Activated CD8-positive, alpha-beta T cell treated with anti-CD3 and anti-CD28 coated beads, Interleukin-2, amount 10 ng/mL, durations not matched to agents 7 days and 5 days (primary cell): ENCODE measurements at regions not wholly inside any gene's neighbourhood (a gene's known extent, or its start where the extent isn't known, plus 50 kb on each side); places are given as distances from the start of the nearest gene placed in this dataset.
"Not testable (repeated sequence)": the region's sequence is repeated elsewhere in the genome, so short reads cannot be mapped to it uniquely, and the experiment has no call there.

Source experiments
- ATAC-seq: fragments of 150-1000 bp; cut with Tn5 transposase; one replicate; pipeline ENCODE4 v1.10.0; 2021; ENCODE audit warnings: moderate library complexity
- CTCF ChIA-PET: fragments of 350-600 bp; sonication (Branson Sonifier 250); formaldehyde crosslinking; loops from one replicate; lab custom pipeline; 2021; ENCODE audit warnings: antibody characterized with exemption; lab: Charles Lee
- POLR2A ChIA-PET: fragments of 350-600 bp; sonication (Branson Sonifier 250); formaldehyde crosslinking; loops from one replicate; lab custom pipeline; 2021; ENCODE audit warnings: antibody characterized with exemption; lab: Charles Lee
- DNase-seq: peaks from one replicate; pipeline ENCODE4 v3.0.0-alpha.2; 2020
- H3K27ac Mint-ChIP-seq: one replicate; pipeline ENCODE4 v1.8.0; 2021; ENCODE audit warnings: mild to moderate bottlenecking, mixed read lengths
- H3K27me3 Mint-ChIP-seq: one replicate; pipeline ENCODE4 v1.8.0; 2021; ENCODE audit warnings: low read depth, mixed read lengths
- H3K36me3 Mint-ChIP-seq: one replicate; pipeline ENCODE4 v1.8.0; 2021; ENCODE audit warnings: low read depth, mixed read lengths
- H3K4me1 Mint-ChIP-seq: one replicate; pipeline ENCODE4 v1.8.0; 2021; ENCODE audit warnings: low read depth, mixed read lengths
- H3K4me3 Mint-ChIP-seq: one replicate; pipeline ENCODE4 v1.8.0; 2021; ENCODE audit warnings: mild to moderate bottlenecking, mixed read lengths
- H3K9me3 Mint-ChIP-seq: one replicate; pipeline ENCODE4 v1.8.0; 2022; ENCODE audit warnings: mixed read lengths; ENCODE audit not compliant: insufficient read depth

GRCh38 chr4:173735585-173735984, 205.6 kb upstream of the HAND2 start:
- Mint-ChIP-seq H3K4me1 (no peaks in the 10 kb centered on the region), H3K36me3 (no peaks in the 10 kb centered on the region), H3K9me3 (no peaks in the 10 kb centered on the region), H3K4me3 (no peak overlapping the region), H3K27me3 (no peaks in the 10 kb centered on the region), H3K27ac (no peak overlapping the region)
- no peak for DNase-seq
- ChIA-PET POLR2A (no interaction called here), CTCF (interaction anchor here (0.7 kb wide), 1 partner anchor 1040 kb away, joined by 3 read pairs; no protein-coding TSS in a partner anchor)
- ATAC-seq: no peak

- no peak for ATAC-seq
- H3K27ac Mint-ChIP-seq: no peak overlapping the region
- H3K27me3 Mint-ChIP-seq: no peaks in the 10 kb centered on the region
- H3K36me3 Mint-ChIP-seq: no peaks in the 10 kb centered on the region
- H3K4me1 Mint-ChIP-seq: no peaks in the 10 kb centered on the region
- H3K9me3 Mint-ChIP-seq: no peaks in the 10 kb centered on the region
- POLR2A ChIA-PET: no interaction called here
- no peak for DNase-seq
- no peak overlapping the region for H3K4me3 Mint-ChIP-seq
- CTCF ChIA-PET: no interaction called here
Measured at GRCh38 chr4:173735049-173735448, 205.0 kb upstream of the HAND2 start.

- Mint-ChIP-seq H3K27ac (no peak overlapping the region), H3K4me1 (no peaks in the 10 kb centered on the region), H3K4me3 (no peak overlapping the region), H3K27me3 (no peaks in the 10 kb centered on the region), H3K36me3 (no peaks in the 10 kb centered on the region), H3K9me3 (peaks cover 5% of the 10 kb centered on the region)
- no peak for ATAC-seq
- no peak for DNase-seq
- CTCF ChIA-PET: no interaction called here
- POLR2A ChIA-PET: no interaction called here
Measured at GRCh38 chr4:173731257-173731656, 201.2 kb upstream of the HAND2 start.

- Mint-ChIP-seq H3K27ac (no peak overlapping the region), H3K36me3 (no peaks in the 10 kb centered on the region), H3K4me3 (no peak overlapping the region), H3K27me3 (no peaks in the 10 kb centered on the region), H3K9me3 (no peaks in the 10 kb centered on the region), H3K4me1 (no peaks in the 10 kb centered on the region)
- ATAC-seq: no peak
- CTCF ChIA-PET: no interaction called here
- DNase-seq: no peak
- POLR2A ChIA-PET: no interaction called here
Measured at GRCh38 chr4:173722075-173722474, 192.0 kb upstream of the HAND2 start.

GRCh38 chr4:173718504-173718903, 188.5 kb upstream of the HAND2 start:
- H3K4me3 Mint-ChIP-seq, ATAC-seq, DNase-seq, H3K27me3 Mint-ChIP-seq, POLR2A ChIA-PET, H3K36me3 Mint-ChIP-seq, CTCF ChIA-PET, H3K27ac Mint-ChIP-seq, H3K9me3 Mint-ChIP-seq, H3K4me1 Mint-ChIP-seq: not testable (repeated sequence)

- ChIA-PET CTCF (no interaction called here), POLR2A (no interaction called here)
- no peak overlapping the region for H3K27ac Mint-ChIP-seq
- DNase-seq (no peak), ATAC-seq (no peak)
- no peaks in the 10 kb centered on the region for H3K9me3 Mint-ChIP-seq
- H3K27me3 Mint-ChIP-seq: no peaks in the 10 kb centered on the region
- no peaks in the 10 kb centered on the region for H3K4me1 Mint-ChIP-seq
- no peak overlapping the region for H3K4me3 Mint-ChIP-seq
- no peaks in the 10 kb centered on the region for H3K36me3 Mint-ChIP-seq
Measured at GRCh38 chr4:173717581-173717980, 187.6 kb upstream of the HAND2 start.

GRCh38 chr4:173714456-173714855, 184.4 kb upstream of the HAND2 start:
- Mint-ChIP-seq H3K4me3 (no peak overlapping the region), H3K27ac (no peak overlapping the region), H3K36me3 (no peaks in the 10 kb centered on the region), H3K4me1 (no peaks in the 10 kb centered on the region), H3K27me3 (no peaks in the 10 kb centered on the region), H3K9me3 (no peaks in the 10 kb centered on the region)
- CTCF ChIA-PET: no interaction called here
- POLR2A ChIA-PET: no interaction called here
- DNase-seq (no peak), ATAC-seq (no peak)

GRCh38 chr4:173713026-173713425, 183.0 kb upstream of the HAND2 start:
- ChIA-PET CTCF (no interaction called here), POLR2A (no interaction called here)
- no peaks in the 10 kb centered on the region for H3K27me3 Mint-ChIP-seq
- H3K36me3 Mint-ChIP-seq: no peaks in the 10 kb centered on the region
- no peak overlapping the region for H3K27ac Mint-ChIP-seq
- H3K4me1 Mint-ChIP-seq: no peaks in the 10 kb centered on the region
- H3K4me3 Mint-ChIP-seq: no peak overlapping the region
- no peaks in the 10 kb centered on the region for H3K9me3 Mint-ChIP-seq
- DNase-seq (no peak), ATAC-seq (no peak)

GRCh38 chr4:173707658-173708419, 177.8 kb upstream of the HAND2 start:
- H3K27ac Mint-ChIP-seq: no peak overlapping the region
- ChIA-PET CTCF (no interaction called here), POLR2A (no interaction called here)
- DNase-seq (no peak), ATAC-seq (no peak)
- no peaks in the 10 kb centered on the region for H3K4me1 Mint-ChIP-seq
- H3K36me3 Mint-ChIP-seq: no peaks in the 10 kb centered on the region
- H3K27me3 Mint-ChIP-seq: no peaks in the 10 kb centered on the region
- no peak overlapping the region for H3K4me3 Mint-ChIP-seq
- no peaks in the 10 kb centered on the region for H3K9me3 Mint-ChIP-seq

- H3K27me3 Mint-ChIP-seq: no peaks in the 10 kb centered on the region
- POLR2A ChIA-PET: no interaction called here
- DNase-seq (no peak), ATAC-seq (no peak)
- H3K27ac Mint-ChIP-seq: no peak overlapping the region
- CTCF ChIA-PET: no interaction called here
- H3K4me1 Mint-ChIP-seq: no peaks in the 10 kb centered on the region
- H3K9me3 Mint-ChIP-seq: no peaks in the 10 kb centered on the region
- H3K36me3 Mint-ChIP-seq: no peaks in the 10 kb centered on the region
- H3K4me3 Mint-ChIP-seq: no peak overlapping the region
Measured at GRCh38 chr4:173704201-173704600, 174.2 kb upstream of the HAND2 start.

GRCh38 chr4:173703021-173703420, 173.0 kb upstream of the HAND2 start:
- no peaks in the 10 kb centered on the region for H3K4me1 Mint-ChIP-seq
- no peaks in the 10 kb centered on the region for H3K27me3 Mint-ChIP-seq
- ChIA-PET POLR2A (no interaction called here), CTCF (no interaction called here)
- H3K9me3 Mint-ChIP-seq: no peaks in the 10 kb centered on the region
- DNase-seq: no peak
- no peak overlapping the region for H3K4me3 Mint-ChIP-seq
- no peak overlapping the region for H3K27ac Mint-ChIP-seq
- no peaks in the 10 kb centered on the region for H3K36me3 Mint-ChIP-seq
- ATAC-seq: no peak

GRCh38 chr4:173700650-173701049, 170.6 kb upstream of the HAND2 start:
- Mint-ChIP-seq H3K36me3 (no peaks in the 10 kb centered on the region), H3K9me3 (no peaks in the 10 kb centered on the region), H3K4me1 (no peaks in the 10 kb centered on the region), H3K4me3 (no peak overlapping the region), H3K27me3 (no peaks in the 10 kb centered on the region), H3K27ac (no peak overlapping the region)
- ChIA-PET POLR2A (no interaction called here), CTCF (no interaction called here)
- DNase-seq (no peak), ATAC-seq (no peak)
